MCF 10A (cell line): ENCODE measurements at regions not wholly inside any gene's neighbourhood (a gene's known extent, or its start where the extent isn't known, plus 50 kb on each side); places are given as distances from the start of the nearest gene placed in this dataset.

Source experiments
- BruUV-seq: library from RNA; stranded (reverse); fragments of 400-500 nt; replicated peaks from 2 replicates; lab custom pipeline; 2021; lab: Mats Ljungman, UMichigan
- CTCF ChIA-PET: fragments of 300-600 bp; sonication (Branson Sonifier 250); formaldehyde crosslinking; extraction: SDS; loops from one replicate; lab custom pipeline; 2021; ENCODE audit warnings: antibody characterized with exemption, inconsistent platforms; lab: Yijun Ruan, JAX
- POLR2A ChIA-PET: fragments of 300-600, 350-650 bp; sonication (Branson Sonifier 250); formaldehyde crosslinking; extraction: SDS; loops from one replicate; lab custom pipeline; 2020; ENCODE audit warnings: antibody characterized with exemption, inconsistent platforms; lab: Yijun Ruan, JAX
- DNase-seq: peaks from one replicate; pipeline ENCODE4 v3.0.0-alpha.2; 2018; ENCODE audit not compliant: unreplicated experiment
- H3K27ac Mint-ChIP-seq: one replicate; pipeline ENCODE4 v1.8.0; 2022; ENCODE audit warnings: mild to moderate bottlenecking, low read depth, mixed read lengths; ENCODE audit not compliant: unreplicated experiment
- H3K27me3 Mint-ChIP-seq: one replicate; pipeline ENCODE4 v1.8.0; 2022; ENCODE audit warnings: mixed read lengths; ENCODE audit not compliant: insufficient read depth, unreplicated experiment
- H3K36me3 Mint-ChIP-seq: one replicate; pipeline ENCODE4 v1.8.0; 2022; ENCODE audit warnings: mild to moderate bottlenecking, moderate library complexity, mixed read lengths; ENCODE audit not compliant: insufficient read depth, unreplicated experiment
- H3K4me1 Mint-ChIP-seq: one replicate; pipeline ENCODE4 v1.8.0; 2022; ENCODE audit warnings: mixed read lengths; ENCODE audit not compliant: insufficient read depth, unreplicated experiment
- H3K4me3 Mint-ChIP-seq: one replicate; pipeline ENCODE4 v1.8.0; 2022; ENCODE audit warnings: mild to moderate bottlenecking, moderate library complexity, mixed read lengths; ENCODE audit not compliant: unreplicated experiment
- H3K9me3 Mint-ChIP-seq: one replicate; pipeline ENCODE4 v1.8.0; 2022; ENCODE audit warnings: mixed read lengths; ENCODE audit not compliant: unreplicated experiment
- CTCF ChIP-seq: fragments of 200-600 bp; IDR thresholded peaks from one replicate; pipeline ENCODE4 v1.8.0; 2022; ENCODE audit warnings: antibody characterized with exemption, mild to moderate bottlenecking; ENCODE audit not compliant: unreplicated experiment
- intact Hi-C: fragments of 100-400 bp; cut with micrococcal nuclease; formaldehyde crosslinking; loops from 2 replicates; pipeline ENCODE4 v1.14.1; 2022

GRCh38 chr18:53935399-53935798, 289.1 kb downstream of the MBD2 start:
- Mint-ChIP-seq H3K4me3 (no peak overlapping the region), H3K36me3 (no peaks in the 10 kb centered on the region), H3K27me3 (no peaks in the 10 kb centered on the region), H3K9me3 (no peaks in the 10 kb centered on the region), H3K27ac (no peak overlapping the region), H3K4me1 (no peaks in the 10 kb centered on the region)
- DNase-seq = no peak
- ChIA-PET CTCF (no interaction called here), POLR2A (interaction anchor here (0.7 kb wide), 1 partner anchor 496 kb away, joined by 3 read pairs; no protein-coding TSS in a partner anchor)
- intact Hi-C loops = no loop called here
- no TSS peak for BruUV-seq
- no peak for TF ChIP-seq CTCF

GRCh38 chr18:53920312-53921075, 304.0 kb downstream of the MBD2 start:
- ChIA-PET CTCF (interaction anchor here (1.1 kb wide), 1 partner anchor 68 kb away, joined by 3 read pairs; no protein-coding TSS in a partner anchor), POLR2A (no interaction called here)
- Mint-ChIP-seq H3K4me1 (no peaks in the 10 kb centered on the region), H3K9me3 (no peaks in the 10 kb centered on the region), H3K4me3 (no peak overlapping the region), H3K27me3 (no peaks in the 10 kb centered on the region), H3K36me3 (no peaks in the 10 kb centered on the region), H3K27ac (no peak overlapping the region)
- DNase-seq = no peak
- intact Hi-C loops = no loop called here
- TF ChIP-seq CTCF = no peak
- no TSS peak for BruUV-seq

GRCh38 chr18:53918091-53918490, 306.4 kb downstream of the MBD2 start:
- no peak overlapping the region for H3K4me3 Mint-ChIP-seq
- H3K27ac Mint-ChIP-seq = no peak overlapping the region
- no TSS peak for BruUV-seq
- ChIA-PET CTCF (interaction anchor here (0.7 to 1.1 kb wide), 2 partner anchors 15 to 23 kb away, joined by 3 read pairs; no protein-coding TSS in a partner anchor), POLR2A (no interaction called here)
- no peak for TF ChIP-seq CTCF
- no peaks in the 10 kb centered on the region for H3K36me3 Mint-ChIP-seq
- intact Hi-C loops = no loop called here
- DNase-seq = no peak
- H3K4me1 Mint-ChIP-seq = no peaks in the 10 kb centered on the region
- H3K9me3 Mint-ChIP-seq = no peaks in the 10 kb centered on the region
- H3K27me3 Mint-ChIP-seq = no peaks in the 10 kb centered on the region

GRCh38 chr18:53911200-53911599, 313.3 kb downstream of the MBD2 start:
- TF ChIP-seq CTCF = no peak
- BruUV-seq = no TSS peak
- Mint-ChIP-seq H3K27ac (no peak overlapping the region), H3K4me3 (no peak overlapping the region), H3K27me3 (no peaks in the 10 kb centered on the region), H3K36me3 (no peaks in the 10 kb centered on the region), H3K9me3 (no peaks in the 10 kb centered on the region), H3K4me1 (no peaks in the 10 kb centered on the region)
- intact Hi-C loops = no loop called here
- POLR2A ChIA-PET = no interaction called here
- DNase-seq = no peak
- CTCF ChIA-PET = interaction anchor here (0.6 to 1.5 kb wide), 6 partner anchors 18 to 685 kb away, joined by 3 to 12 read pairs (median 3); no protein-coding TSS in a partner anchor
